HG03469 (cell line): ENCODE measurements at regions not wholly inside any gene's neighbourhood (a gene's known extent, or its start where the extent isn't known, plus 50 kb on each side); places are given as distances from the start of the nearest gene placed in this dataset.

Experiments
- ATAC-seq: cut with Tn5 transposase; IDR thresholded peaks from one replicate; pipeline ENCODE4 v1.9.1; 2021; ENCODE audit warnings: mild to moderate bottlenecking, moderate library complexity, moderate number of reproducible peaks; ENCODE audit not compliant: unreplicated experiment

DNA sequence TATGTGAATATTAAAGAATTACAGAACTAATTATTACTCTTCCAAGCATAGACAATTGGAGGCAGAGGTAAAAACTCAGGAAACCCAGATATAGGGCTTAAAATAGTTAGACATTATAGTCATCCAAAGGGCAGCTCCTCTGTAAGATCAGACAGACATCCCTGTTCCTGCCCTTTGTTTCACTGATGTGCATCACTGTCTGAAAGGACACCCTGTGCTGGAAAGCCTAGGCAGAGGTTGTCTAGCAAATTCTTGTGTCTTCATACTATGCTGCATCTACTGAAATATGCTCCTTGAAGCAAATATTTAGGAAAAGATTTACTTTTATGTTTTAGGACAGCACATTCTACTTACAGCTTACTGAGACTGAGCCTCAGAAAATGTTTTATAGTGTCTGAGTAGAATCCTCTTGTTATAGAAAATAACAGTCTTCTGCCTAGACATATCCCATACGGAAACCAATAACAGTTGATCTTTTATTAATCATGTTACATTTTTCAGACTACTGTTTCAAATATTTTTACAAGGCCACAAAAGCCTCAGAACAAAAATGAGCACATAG, 977.3 kb upstream of the CDH2 start:
- ATAC-seq = no peak

DNA sequence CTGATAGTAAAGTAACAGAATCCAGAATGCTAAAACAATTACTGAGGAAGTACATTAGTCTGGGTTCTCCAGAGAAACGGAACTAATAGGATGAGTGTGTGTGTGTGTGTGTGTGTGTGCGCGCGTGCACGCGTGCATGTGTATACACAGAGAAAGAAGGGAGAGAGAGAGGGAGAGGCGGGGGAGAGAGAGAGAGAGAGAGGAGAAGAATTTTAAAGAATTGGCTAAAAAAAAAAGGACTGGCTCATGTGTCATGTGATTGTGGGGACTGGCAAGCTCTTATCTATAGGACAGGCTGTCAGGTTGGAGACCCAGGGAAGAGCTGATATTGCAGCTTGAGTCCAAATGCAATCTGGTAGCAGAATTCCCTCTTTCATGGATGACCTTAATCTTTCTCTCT, 976.2 kb upstream of the CDH2 start:
- ATAC-seq = no peak

DNA sequence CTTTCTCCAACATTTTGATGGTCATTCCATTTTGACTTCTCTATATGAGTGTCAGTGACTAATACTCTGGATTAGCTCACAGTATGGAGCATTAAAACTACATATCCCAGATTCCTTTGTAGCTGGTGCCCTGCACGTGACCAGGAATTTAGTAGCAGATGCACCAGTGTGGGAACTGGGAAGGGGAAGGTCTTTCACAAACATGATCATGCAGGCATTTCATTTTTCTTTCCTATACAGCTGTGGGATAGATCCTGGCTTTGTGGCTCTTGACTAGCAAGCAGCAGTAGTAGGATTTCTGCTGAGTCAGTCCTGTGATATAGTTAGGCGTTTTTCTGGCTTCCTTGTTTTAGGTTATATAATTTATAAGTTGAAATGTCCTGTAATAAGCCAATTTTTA, 971.0 kb upstream of the CDH2 start:
- ATAC-seq = no peak

DNA sequence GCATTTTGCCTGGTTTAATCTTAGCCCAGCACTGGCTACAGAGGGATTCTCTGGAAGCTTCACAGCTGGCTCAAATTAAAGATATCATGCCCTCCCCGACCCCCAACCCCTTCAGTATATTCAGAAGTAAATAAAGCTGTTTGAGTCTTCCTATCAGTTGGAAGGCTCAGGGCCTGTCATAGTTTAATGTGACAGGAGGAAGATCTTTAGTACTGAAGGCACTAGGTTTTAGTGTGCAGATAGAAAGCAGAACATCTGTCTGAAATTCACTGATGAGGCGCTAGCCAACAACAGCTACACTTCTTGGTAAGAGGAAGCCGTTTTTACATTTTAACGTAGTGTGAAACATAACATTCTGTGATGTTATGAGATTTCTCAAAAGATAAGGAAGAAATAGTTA, 969.1 kb upstream of the CDH2 start:
- ATAC-seq = no peak

DNA sequence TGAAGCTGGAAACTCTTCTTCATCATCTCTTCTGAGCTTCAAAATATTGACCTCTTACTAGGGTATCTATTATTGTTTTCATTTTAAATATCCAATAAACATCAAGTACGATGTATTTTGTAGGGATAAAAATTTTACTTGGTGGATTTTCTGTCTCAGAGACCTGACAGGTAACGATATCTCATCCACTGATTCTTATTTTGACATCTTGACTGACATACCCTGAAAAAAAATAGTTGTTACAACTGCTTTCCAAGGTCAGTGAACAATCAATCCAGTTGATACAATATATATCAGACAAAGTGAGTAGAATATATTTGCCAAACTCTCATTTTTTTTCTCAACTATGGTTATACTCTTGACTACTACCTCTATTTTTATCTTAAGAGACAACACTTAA, 963.7 kb upstream of the CDH2 start:
- ATAC-seq = no peak

DNA sequence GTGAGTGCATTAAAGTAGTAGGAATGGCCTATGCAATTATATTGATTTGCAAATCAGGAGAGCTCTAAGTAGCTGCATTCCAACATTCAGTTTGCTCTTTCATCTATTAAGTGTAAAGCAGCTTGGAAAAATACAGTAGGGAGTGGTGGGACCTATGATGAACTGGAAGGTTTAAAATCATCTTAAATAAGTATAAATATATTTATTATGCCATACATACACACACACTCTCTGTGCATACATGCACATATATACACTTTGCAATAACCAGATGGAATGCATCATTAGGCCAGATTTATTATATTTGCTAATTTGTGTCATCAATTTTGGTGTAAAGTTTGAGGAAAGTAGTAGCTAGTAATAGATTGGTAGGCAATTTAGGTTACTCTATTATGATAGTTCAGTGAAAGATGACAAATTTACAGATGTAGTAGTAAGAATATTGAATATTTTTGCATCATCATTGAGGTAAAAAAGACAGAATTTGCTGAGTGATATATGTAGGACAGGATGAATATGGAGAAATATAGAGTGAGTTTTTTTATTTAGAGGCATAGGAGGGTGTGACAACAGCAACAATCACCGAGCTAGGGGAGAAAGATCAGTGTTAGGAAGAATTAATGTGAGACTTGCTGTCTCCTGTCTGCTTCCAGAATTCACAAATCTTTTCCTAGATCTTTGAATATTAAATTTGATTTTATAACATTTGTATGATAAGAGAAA, 961.0 kb upstream of the CDH2 start:
- ATAC-seq = no peak

DNA sequence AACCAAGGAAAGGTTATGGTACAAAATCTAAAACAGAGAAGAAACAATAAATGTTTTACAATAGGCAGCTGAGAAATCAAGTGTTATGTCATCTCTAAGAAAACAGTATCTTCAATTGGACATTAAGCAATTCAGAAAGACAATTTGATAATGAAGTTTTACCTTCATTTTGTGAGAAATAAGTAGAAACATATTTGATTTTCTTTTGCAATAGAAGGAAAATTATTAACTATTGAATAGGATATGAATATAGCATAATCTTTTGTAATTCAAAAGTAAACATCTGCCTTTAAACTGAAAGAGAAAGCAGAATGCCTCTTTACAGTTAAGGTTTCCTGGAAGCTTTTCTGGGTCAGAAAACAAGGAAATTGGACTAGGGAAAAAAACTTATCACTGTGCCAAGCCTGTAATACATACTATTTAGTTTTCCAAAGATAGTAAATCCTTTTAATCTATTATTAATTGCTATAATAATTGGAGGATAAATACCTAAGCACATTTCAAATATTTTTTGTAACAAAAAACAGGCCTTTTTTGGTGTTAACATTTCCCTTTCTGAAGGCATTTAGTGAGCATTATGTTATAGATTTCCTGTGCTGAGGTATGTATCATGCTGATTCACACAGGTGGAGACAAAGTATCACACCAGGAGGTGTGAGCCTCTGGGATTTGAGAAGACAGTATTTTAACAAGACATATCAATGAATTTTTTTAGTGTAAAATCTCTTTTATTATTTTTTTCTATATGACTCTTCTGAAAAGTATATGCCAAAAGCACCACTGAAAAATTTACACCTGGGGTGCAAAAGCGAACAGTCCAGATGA, 947.0 kb upstream of the CDH2 start:
- ATAC-seq = no peak

DNA sequence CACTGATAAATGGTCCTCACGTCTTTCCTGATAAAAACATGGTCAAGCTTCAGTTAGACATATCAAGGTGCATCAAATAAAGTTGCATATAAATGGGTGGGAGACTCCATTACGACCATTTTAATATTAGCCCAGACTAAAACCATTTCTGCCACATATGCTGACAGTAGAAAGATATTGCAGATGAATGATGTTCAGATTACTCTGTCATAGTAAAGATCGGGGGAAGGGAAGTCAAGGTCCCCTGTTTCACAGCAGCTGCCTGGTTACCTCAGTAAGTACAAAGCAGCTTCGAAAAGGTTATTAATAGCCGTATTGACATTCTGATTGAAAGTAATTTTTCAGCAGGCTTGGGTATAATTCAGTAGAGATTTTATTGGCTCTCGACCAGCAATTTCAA, 927.7 kb upstream of the CDH2 start:
- ATAC-seq = no peak

DNA sequence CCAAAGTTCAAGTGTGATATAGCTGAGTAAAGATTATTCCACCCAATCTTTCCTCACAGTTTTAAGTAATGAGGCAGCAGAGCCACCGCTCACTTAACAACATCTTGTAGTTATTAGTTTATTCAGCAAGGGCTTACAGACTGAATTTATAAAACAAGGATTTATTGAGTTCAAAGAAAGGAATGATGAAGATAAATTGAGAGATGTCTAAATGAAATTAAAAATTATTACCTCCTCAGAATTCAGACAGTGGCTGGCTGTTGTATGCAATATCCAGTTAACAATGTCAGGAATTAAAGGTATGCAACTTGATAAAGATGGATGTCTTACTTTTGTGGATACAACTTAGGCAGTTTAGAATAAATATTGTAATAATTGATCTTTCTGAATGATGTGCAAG, 927.3 kb upstream of the CDH2 start:
- no peak for ATAC-seq

DNA sequence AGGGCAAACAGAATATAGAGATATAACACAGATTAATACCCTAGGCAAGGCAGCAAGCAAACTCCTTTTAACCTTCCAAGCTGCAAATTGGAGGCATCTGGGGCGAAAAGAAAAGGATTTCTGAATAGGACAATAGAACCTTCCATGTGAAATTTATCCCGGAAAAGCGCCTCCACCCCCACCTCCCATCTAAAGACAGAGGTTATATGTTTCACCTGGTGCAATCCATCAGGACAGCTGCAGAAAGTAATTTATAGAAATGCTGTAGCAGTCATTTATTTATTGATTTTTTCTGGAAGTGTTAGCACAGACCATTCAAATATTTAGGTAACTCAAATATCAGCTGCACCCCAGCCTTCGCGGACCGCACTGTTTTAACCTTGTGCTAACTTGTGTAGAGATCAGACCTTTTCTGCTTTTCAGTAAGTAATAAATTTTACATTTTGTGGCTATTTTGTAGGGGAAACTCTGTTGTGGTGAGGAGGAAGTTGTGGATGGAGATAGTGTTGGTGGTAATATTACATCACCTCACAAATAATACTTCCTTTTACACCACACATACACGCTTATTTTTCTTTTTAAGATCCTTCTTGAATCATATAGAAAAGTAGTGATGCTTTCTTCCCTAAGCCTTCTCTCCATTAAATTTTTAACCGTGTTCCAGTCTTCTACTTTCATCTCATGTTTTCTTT, 919.3 kb upstream of the CDH2 start:
- ATAC-seq = no peak

DNA sequence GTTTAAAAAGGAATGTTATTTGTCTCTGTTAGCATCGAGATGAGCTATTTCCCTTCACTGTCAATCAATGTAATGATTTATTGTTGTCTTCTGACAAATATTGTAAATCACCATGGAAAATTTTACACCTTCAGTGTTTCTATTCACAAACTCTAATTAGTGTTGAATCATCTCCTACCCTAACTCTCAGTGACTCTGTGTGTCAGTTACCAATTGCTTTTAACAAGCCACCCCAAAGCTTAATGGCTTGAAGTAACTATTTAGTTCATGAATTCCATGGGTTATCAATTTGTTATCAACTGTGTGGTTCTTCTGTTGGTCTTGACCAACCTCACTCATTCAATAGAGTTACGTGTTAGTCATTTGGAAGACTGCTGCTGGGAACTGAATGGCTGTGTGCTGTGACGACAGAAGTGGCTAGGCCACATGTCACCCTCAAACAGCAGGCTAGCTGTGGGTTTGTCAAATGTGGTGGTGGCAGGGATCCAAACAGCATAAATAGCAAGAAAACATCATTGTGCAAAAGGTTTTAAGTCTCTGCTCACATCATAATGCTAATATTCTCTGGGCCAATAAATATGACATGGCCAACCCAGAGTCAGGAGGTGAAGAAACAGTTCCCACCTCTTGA, 910.8 kb upstream of the CDH2 start:
- no peak for ATAC-seq

DNA sequence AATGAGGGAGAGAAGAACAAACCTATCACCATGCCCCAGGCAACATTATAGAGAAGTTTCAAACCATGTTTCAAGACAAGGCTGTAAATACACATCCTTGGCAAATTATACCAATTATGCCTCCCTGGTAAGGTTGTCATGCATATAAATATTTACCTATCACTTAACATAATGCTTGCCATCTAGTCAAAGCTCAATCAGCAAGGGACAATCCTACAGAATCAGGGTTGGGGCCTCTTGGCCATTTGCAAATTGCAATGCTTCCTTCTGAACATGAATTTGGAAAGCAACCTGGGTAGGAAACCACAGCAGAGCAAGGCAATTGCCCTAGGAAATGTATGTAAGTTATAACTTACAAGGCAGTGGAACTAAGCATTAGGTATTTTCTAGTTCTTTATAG, 907.2 kb upstream of the CDH2 start:
- ATAC-seq = no peak

DNA sequence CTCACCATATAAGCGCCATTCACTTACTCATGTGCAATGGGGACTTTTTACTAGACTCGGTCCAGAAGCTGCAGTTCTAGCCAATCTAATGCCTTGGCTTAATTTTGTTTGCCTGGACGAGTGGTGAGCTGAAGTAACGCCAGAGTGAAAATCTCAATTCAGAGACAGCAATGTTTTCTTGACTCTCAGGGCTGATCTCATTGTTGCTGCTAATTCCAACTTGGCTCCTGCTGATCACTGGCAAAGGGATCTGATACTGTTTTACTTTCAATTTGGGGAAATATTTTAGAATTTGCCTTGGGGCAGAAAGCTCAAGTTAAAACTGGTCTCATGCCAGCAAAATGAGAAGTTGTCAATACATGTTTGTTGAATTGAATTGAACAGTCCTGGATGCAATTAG, 906.6 kb upstream of the CDH2 start:
- ATAC-seq = no peak

DNA sequence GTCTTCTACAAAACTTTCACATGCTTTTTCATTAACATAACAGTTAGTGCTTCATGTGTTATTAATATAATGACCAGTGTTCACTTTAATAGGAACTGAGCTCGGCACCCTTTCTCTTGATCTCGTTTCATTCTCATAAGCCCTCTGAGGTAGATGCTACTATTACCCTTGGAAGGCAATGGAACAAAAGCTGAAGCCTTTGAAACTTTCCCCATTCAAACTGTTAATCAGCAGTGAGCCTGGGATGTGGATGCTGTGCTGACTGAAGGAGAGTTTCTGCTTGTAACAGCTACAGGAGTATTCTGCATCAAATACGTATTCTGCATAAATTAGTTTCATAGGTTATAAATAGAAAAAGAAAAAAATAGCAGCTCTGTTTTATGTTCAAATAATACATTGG, 904.0 kb upstream of the CDH2 start:
- no peak for ATAC-seq

DNA sequence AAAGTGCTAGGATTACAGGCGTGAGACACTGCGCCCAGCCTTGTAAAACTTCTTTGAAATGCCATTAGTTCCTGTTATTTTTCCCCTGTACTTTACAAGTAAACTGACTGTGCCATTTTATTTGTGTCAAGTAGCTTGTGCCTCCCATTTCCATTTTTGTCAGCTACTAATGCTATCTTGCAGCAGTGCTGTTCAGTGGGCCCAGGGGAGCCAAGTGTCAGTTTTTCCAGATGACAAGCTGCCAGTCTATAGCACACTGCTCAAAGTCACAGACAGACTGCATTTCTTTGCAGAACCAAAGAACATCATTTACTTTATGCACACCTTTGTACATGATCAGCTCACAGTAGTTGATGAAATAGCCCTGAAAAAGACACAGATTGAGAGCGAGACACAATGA, 901.3 kb upstream of the CDH2 start:
- ATAC-seq = no peak

DNA sequence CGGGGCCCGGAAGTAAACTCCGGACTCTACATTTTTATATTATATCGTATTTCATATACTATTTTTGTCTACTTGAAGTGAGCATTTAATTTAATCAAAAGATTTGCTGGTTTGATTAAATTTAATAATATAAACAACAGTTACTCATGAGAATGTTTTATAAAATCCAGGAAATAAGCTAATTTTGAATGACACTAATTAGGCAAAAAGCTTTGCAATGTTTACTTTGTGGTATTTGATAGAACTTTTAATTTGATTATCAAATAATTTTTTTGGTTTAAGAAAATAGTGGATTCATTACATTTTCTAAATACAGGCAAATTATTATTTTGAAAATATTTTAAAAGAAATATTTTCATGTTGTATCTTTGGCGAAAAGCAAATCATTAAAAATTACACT, 900.4 kb upstream of the CDH2 start:
- ATAC-seq = no peak

DNA sequence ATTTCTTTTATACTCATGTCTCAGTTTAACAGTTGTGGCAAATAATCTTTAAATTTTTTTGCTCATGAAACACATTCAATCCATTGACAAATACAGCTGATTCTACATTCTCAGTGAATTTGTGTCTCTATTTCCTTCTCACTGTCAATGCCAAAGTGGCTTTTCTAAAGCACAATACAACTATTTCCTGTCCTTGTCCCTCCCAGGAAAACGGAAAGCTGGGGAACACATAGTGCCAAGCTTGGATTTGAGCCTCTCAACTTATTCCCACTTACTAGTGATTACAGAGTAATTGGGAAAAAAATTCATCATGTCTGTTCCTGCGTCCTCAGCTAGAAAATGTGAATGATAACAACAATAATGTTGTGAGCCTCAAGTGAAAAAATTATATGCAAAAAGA, 899.7 kb upstream of the CDH2 start:
- no peak for ATAC-seq

DNA sequence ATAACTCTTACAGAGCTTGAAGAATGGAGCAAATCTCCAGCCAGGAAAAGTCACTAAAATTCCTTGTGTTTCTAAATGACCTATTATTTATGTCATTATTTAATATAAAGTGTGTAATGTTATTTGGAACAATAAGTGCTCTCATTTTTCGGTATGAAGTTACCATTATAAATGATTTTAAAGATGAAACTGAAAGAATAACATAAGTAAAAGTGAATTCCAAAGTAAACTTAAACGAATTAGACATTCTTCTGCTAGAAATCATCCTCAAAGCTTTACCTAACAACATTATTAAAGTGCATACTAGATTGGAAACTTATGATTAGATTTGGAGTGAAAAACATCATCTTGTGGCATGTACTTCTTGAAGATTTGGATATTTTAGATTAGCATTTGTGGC, 897.2 kb upstream of the CDH2 start:
- no peak for ATAC-seq

DNA sequence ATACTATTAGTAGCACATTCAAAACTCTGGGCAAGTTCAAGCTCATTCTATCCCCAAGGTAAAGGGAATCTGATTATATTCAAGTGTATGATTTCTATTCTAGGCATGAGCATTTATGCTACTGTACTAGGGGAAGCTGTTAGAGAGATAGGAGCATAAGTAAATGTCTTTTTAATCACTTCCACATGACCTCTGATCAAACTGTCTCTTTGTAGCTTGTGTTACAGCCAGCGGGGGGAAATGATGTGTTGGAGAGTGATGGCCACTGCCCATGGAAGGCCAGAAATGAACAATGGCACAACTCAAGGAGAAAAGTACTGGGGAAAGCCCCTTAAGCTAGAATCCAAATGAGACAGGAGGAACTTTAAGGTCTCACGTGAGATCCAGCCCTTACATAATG, 894.9 kb upstream of the CDH2 start:
- ATAC-seq = no peak

DNA sequence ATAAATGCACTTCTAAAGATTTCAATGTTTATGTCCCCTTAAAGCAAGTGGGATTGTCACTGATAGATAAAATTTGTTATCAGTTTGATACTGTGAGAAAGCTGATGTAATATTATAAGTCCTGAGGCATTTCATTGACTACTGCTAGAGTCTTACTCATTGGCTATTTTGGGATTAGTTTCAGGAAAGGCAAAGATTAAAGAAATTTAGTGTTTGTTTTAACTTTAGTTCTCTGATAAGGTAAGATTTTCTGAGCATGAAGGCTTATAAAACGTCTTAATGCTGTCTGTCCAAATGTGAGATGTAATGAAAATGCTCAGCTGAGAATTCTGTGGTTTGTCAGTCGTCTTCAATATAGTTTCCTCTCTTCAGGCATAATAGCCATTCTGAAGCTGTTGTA, 886.4 kb upstream of the CDH2 start:
- no peak for ATAC-seq

DNA sequence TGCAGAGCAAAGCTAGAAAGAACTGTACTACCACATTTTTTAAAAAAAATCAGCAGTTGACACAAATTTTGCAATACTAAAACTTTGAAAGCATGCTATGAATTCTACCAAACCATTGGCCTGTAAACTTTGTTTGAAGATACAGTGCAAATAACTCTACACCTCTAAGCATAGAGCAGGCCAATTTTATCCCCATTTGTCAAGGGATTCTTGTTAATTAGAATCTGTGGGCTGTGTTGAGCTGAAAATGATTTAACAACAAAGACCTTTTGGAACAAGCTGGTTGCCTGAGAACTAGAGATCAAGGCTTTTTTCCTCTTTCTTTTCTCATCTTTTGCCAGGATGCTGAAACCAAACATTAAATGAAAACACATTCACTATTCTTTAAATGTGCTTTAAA, 886.0 kb upstream of the CDH2 start:
- ATAC-seq = no peak
